GM12874 (cell line): ENCODE measurements at regions not wholly inside any gene's neighbourhood (a gene's known extent, or its start where the extent isn't known, plus 50 kb on each side); places are given as distances from the start of the nearest gene placed in this dataset.

Experiments
- CTCF ChIP-seq: IDR thresholded peaks from 2 replicates; pipeline ENCODE4 v1.5.1; 2011; ENCODE audit warnings: low read depth, mild to moderate bottlenecking, control low read depth, low read length, moderate library complexity; ENCODE audit not compliant: insufficient read depth

DNA sequence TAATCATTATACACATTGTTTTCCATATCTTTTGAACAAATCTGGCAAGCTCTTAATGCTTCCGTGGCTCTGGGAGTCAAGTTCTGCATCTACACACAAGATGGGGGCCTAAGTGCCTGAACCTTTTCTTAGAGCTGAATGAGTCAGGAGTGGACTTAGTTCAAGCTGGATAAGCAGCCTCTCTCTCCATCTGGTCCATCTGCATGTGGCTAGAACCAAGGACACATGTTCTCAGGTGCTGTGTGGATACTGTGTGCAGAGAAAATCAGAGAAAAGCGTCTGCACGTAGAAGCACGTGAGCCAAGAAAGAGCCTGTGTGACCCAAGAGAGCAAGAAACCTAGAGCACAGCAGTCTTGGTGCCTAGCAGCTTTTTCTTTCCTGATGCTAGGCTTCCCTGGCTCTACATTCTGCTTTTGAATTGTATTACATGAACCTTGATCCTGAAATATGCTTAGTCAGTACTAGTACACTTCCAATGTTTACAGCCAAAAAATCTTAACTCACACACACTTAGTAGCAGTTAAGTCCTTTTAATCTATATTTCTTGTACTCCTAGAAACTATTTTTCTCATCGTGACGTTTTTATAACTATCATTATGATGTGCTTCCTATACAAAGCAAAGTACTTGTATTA is 1798.9 kb downstream of the MAT2B start:
- no peak for TF ChIP-seq CTCF

DNA sequence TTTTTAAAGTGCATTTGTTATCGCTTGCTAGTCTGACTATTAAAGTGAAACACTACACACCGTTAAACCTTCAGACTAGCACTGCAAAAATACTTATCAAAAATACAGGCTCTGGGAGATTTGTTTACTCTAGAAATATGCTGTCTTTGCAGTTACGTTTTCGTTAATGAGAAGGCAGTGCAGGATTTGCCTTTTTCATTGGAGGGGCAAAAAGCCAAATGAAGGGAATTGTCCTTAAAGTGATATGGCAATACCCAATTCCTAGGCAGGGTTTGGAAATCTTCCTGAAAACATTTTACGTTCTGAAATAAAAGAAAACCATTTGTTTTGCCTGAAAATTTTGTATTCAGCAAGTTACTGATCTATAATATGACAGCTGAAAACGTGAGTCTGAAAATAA is 1800.2 kb downstream of the MAT2B start:
- no peak for TF ChIP-seq CTCF

DNA sequence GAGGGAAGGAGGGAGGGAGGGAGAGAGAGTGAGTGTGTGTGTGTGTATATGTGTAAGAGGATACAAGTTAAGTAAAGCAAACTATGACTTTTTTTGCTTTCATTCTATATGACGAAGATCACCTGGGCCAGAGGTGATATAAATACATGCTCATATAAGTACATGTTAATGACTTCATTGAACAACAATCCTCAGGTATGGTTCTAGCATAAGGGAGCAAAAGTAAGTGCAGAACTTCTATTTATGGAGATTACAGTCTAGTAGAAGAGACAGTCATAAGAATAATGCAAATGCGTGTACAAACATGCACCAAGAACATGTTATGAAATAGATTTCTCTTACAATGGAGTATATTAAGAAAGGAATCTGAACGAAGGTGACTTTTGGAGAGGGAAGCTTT is 1804.0 kb downstream of the MAT2B start:
- TF ChIP-seq CTCF = no peak

DNA sequence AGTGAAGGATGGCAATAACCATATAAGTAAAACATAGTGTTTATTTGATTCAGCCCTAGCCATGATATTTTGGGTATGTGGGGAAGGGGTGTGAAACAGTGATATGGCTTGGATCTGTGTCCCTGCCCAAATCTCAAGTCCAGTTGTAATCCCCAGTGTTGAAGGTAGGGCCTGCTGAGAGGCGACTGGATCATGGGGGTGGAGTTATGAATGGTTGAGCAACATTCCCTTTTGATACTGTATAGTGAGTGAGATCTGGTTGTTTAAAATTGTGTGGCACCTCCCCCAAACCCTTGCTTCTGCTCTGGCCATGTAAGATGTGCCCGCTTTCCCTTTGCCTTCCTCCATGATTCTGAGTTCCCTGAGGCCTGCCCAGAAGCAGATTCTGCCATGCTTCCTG is 1804.6 kb downstream of the MAT2B start:
- no peak for TF ChIP-seq CTCF

DNA sequence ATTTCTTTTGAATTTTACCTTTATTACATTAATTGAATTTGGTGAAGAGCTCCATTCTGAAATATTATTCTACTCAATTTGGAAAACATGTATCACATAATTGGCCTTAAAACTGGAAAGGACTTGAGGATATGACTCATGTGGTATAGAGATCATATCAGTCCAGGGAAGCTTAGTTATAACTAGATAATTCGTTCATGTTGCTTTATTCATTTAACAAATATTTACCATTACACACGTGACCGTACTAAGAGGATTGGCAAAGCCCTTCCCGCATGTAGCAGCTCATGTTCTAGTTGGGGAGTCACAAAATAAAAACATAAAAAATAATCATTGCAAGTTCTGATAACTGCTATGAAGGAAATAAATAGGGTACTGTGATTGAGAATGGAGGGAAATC is 1816.5 kb downstream of the MAT2B start:
- no peak for TF ChIP-seq CTCF

DNA sequence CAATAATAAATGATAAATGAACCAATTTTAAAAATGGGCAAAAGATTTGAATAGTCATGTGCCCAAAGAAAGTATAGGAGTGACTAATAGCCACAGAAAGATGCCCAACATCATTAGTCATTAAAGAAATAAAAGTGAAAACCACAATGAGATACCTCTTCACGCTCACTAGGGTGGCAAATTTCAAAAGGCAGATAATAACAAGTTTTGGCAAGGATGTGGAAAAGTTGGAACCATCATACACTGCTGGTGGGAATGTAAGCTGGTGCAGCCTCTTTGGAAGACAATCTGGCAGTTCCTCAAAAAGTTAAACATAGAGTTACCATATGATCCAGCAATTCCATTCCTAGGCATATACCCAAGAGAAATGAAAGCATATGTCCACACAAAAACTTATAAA is 1819.8 kb downstream of the MAT2B start:
- no peak for TF ChIP-seq CTCF

DNA sequence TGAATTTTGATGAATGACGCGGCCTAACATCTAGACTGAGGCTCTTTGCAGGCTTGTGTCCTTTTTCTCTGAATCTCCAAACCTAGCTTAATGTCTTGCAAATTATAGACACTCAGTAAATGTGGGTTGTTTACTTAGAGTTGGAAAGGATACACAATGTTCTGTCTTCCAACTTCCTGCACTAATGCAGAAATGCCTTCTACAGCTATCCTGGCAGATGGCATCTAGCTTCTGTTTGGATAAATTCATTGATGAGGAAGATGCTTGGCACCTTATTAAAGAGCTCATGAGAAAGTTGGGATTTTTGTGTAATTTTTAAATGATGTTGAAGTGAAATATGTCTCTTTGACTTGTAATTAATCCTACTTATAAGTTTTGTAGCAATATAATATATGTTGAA is 1822.2 kb downstream of the MAT2B start:
- TF ChIP-seq CTCF = no peak
